Activated CD4-positive, alpha-beta T cell treated with anti-CD3 and anti-CD28 coated beads for 36 hours (primary cell): ENCODE measurements at regions not wholly inside any gene's neighbourhood (a gene's known extent, or its start where the extent isn't known, plus 50 kb on each side); places are given as distances from the start of the nearest gene placed in this dataset.

ENCODE experiments used
- ATAC-seq: fragments of 200-7000 bp; cut with Tn5 transposase; one replicate; pipeline ENCODE4 v1.10.0; 2021; ENCODE audit warnings: mild to moderate bottlenecking, moderate library complexity
- CTCF ChIA-PET: fragments of 350-600 bp; sonication (Branson Sonifier 250); formaldehyde crosslinking; loops from one replicate; lab custom pipeline; 2021; ENCODE audit warnings: antibody characterized with exemption; lab: Charles Lee
- POLR2A ChIA-PET: fragments of 350-600 bp; sonication (Branson Sonifier 250); formaldehyde crosslinking; loops from one replicate; lab custom pipeline; 2021; ENCODE audit warnings: antibody characterized with exemption, inconsistent platforms; lab: Charles Lee
- DNase-seq: peaks from one replicate; pipeline ENCODE4 v3.0.0-alpha.2; 2020
- H3K27ac Mint-ChIP-seq: one replicate; pipeline ENCODE4 v1.8.0; 2021; ENCODE audit warnings: mixed read lengths
- H3K27me3 Mint-ChIP-seq: one replicate; pipeline ENCODE4 v1.8.0; 2021; ENCODE audit warnings: mixed read lengths
- H3K36me3 Mint-ChIP-seq: one replicate; pipeline ENCODE4 v1.8.0; 2021; ENCODE audit warnings: low read depth, mixed read lengths
- H3K4me1 Mint-ChIP-seq: one replicate; pipeline ENCODE4 v1.8.0; 2021; ENCODE audit warnings: mixed read lengths
- H3K4me3 Mint-ChIP-seq: one replicate; pipeline ENCODE4 v1.8.0; 2021; ENCODE audit warnings: mild to moderate bottlenecking, moderate library complexity, mixed read lengths
- H3K9me3 Mint-ChIP-seq: one replicate; pipeline ENCODE4 v1.8.0; 2021; ENCODE audit warnings: low read depth, mixed read lengths
- intact Hi-C, 2 experiments: fragments of 100-400 bp; cut with DNase I in 1 of 2; cut with micrococcal nuclease in 1 of 2; formaldehyde crosslinking; loops; one replicate each; pipeline versions ENCODE4 v1.14.2 to v1.15.1; 2022 to 2024; cut with DNase I, micrococcal nuclease

DNA sequence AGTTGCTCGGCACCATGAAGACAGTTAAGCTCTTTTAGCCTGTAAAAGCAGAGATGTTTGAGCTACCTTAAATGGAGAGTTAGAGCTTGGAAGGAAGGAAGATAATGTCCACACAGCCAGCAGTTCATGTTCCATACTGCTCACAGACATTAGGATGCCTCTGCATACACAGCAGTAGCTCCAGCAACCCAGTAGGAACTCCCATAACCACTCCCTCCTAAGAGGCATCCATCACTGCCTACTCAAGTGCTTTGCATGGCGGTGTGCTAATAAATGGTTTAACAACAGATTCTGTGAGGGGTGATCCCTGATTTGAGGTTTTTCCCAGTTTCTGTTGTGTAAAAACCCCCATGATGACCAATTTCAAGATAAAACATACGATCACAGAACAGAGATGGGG, 286.4 kb downstream of the HACE1 start:
- Mint-ChIP-seq H3K27ac (no peak overlapping the region), H3K27me3 (peaks cover 4% of the 10 kb centered on the region), H3K4me3 (no peak overlapping the region), H3K9me3 (no peaks in the 10 kb centered on the region), H3K36me3 (no peaks in the 10 kb centered on the region), H3K4me1 (no peaks in the 10 kb centered on the region)
- DNase-seq: no peak
- CTCF ChIA-PET: no interaction called here
- POLR2A ChIA-PET: no interaction called here
- no peak for ATAC-seq
- intact Hi-C loops: no loop called here

DNA sequence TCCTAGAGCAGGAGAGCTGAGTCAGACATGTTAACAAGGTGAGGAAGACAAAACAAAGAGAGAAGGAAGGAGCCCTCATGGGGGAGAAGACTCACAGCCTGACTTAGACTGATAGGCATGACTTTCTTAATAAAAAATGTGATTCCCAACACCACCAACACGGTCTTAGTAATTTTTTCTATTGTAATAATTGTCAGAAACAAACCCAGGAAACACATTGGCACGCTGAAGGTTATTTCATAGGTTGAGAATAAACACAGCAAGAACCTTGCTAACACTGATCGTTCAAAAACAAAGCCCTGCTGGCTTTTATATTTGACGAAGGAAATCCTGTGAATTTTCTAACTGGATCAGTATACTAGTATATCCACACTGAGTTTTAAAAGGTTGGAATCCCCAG, 286.8 kb downstream of the HACE1 start:
- no peak overlapping the region for H3K27ac Mint-ChIP-seq
- H3K4me1 Mint-ChIP-seq: no peaks in the 10 kb centered on the region
- no peaks in the 10 kb centered on the region for H3K36me3 Mint-ChIP-seq
- POLR2A ChIA-PET: no interaction called here
- ATAC-seq: no peak
- H3K9me3 Mint-ChIP-seq: no peaks in the 10 kb centered on the region
- no peak for DNase-seq
- CTCF ChIA-PET: no interaction called here
- no peak overlapping the region for H3K4me3 Mint-ChIP-seq
- peaks cover 4% of the 10 kb centered on the region for H3K27me3 Mint-ChIP-seq
- intact Hi-C loops: no loop called here

DNA sequence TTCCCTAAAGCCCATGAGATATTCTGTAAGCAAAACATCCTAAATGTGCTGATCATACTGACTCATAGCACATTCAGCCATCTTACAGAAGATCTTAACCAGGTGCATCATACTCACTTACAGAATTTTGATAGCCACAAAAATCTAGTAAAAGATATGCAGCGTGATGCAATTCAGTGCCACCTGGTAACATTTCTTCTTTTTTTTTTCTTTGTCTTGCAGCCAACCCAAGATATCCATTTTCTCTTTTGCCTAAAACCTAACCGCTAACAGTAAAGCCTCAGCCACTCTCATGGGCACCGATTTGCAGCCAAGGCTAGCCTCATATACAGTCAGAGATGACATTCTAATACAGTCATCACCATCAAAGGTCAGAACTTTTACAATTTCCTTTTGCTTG, 293.3 kb downstream of the HACE1 start:
- DNase-seq (no peak), ATAC-seq (no peak)
- intact Hi-C loops: no loop called here
- no peaks in the 10 kb centered on the region for H3K9me3 Mint-ChIP-seq
- H3K4me1 Mint-ChIP-seq: no peaks in the 10 kb centered on the region
- ChIA-PET POLR2A (no interaction called here), CTCF (no interaction called here)
- no peaks in the 10 kb centered on the region for H3K27me3 Mint-ChIP-seq
- H3K27ac Mint-ChIP-seq: no peak overlapping the region
- no peak overlapping the region for H3K4me3 Mint-ChIP-seq
- no peaks in the 10 kb centered on the region for H3K36me3 Mint-ChIP-seq

DNA sequence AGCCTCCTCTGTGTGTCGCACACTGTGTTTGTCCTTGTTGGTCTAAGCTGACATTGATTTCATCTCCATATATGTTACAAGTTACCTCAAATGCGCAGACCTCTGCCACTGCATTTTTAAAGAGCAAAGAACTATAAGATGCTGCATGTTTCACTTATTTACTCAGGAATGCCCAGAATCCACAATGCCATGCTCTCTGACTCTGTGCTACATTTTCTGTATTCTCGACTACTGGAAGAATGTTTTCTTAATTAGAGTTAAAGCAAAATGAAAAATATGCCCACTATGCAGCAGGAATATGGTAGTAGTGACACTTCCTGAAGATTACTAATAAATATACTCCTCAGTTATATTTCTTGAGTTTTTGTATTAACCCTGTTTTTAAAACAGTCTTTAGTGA, 296.4 kb downstream of the HACE1 start:
- CTCF ChIA-PET: no interaction called here
- no peaks in the 10 kb centered on the region for H3K36me3 Mint-ChIP-seq
- intact Hi-C loops: no loop called here
- no peaks in the 10 kb centered on the region for H3K9me3 Mint-ChIP-seq
- no peak for ATAC-seq
- H3K27ac Mint-ChIP-seq: no peak overlapping the region
- H3K27me3 Mint-ChIP-seq: no peaks in the 10 kb centered on the region
- H3K4me3 Mint-ChIP-seq: no peak overlapping the region
- POLR2A ChIA-PET: no interaction called here
- no peaks in the 10 kb centered on the region for H3K4me1 Mint-ChIP-seq
- no peak for DNase-seq

DNA sequence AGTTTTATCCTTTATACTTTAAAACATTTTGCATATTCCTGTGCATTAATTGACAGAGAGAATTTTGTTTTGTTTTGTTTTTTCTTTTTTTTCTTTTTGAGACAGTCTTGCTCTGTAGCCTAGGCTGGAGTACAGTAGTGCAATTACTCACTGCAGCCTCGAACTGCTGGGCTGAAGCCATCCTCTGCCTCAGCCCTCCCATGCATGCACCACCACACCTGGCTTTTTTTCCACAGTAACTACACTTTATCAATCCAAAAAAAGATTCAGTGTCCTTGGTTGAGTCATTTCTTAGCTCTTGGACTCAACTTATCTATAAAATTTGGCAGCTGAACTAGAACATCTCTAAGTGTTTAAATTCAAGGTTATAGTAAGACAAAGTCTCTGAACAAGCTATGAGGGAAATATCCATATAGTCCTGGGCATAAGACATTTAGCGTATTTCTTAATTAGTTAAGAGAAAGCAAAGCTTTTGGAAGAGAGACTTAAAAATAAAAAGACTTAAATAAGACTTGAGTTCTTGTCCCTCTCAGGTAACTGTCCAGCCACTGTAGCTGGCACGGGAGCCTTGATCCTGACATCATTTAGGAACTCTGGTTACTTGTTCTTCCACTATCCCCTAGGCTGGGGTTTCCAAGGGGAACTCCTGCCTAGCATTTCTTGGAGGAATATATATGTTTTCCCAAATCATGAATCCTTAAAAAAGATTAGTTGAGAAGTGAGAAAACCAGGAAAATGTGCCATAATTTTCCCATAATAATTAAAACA, 300.1 kb downstream of the HACE1 start:
- Mint-ChIP-seq H3K4me3 (no peak overlapping the region), H3K27ac (no peak overlapping the region), H3K9me3 (no peaks in the 10 kb centered on the region), H3K4me1 (no peaks in the 10 kb centered on the region), H3K27me3 (peaks cover 5% of the 10 kb centered on the region), H3K36me3 (no peaks in the 10 kb centered on the region)
- no peak for DNase-seq
- ChIA-PET POLR2A (no interaction called here), CTCF (no interaction called here)
- intact Hi-C loops: no loop called here
- ATAC-seq: no peak

DNA sequence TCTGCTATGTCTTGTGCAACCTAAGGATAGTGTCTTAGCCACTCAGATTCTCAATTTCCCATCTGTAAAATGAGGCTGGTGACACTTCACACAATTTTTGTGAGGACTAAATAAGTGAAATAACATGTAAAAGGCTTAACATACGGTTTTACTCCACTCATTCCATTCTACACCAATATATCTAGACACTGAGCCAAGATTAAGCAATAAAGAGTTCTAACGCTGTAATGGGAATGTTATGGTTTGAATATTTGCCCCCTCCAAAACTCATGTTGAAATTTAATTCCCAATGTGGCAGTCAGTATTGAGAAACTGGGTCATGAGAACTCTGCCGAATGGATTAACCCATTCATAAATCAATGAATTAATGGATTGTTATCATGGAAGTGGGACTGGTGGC, 301.0 kb downstream of the HACE1 start:
- H3K4me3 Mint-ChIP-seq: no peak overlapping the region
- DNase-seq (no peak), ATAC-seq (no peak)
- H3K9me3 Mint-ChIP-seq: no peaks in the 10 kb centered on the region
- H3K27ac Mint-ChIP-seq: no peak overlapping the region
- H3K27me3 Mint-ChIP-seq: peaks cover 5% of the 10 kb centered on the region
- H3K4me1 Mint-ChIP-seq: no peaks in the 10 kb centered on the region
- no peaks in the 10 kb centered on the region for H3K36me3 Mint-ChIP-seq
- ChIA-PET POLR2A (no interaction called here), CTCF (no interaction called here)
- intact Hi-C loops: no loop called here

DNA sequence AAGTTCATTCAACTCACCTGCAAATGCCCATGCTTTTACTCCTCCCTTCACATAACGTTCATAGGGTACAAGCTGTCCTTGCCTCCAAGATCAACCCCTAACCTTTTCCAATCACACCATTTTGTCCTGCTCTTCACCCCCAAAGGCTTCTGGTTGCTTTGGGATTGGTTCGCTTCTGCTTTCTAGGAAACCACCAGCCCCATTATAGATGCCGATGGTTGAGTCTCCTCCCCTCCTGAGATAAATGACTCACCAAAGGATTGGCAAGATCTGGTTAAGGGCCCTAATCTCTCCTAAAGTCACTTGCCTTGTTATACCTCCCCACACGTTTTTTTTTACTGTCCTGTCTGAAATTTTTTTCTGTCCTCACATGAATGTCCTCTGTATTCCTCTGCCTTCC, 311.4 kb downstream of the HACE1 start:
- intact Hi-C loops: no loop called here
- no peaks in the 10 kb centered on the region for H3K36me3 Mint-ChIP-seq
- ATAC-seq (no peak), DNase-seq (no peak)
- no peak overlapping the region for H3K4me3 Mint-ChIP-seq
- POLR2A ChIA-PET: no interaction called here
- CTCF ChIA-PET: no interaction called here
- H3K4me1 Mint-ChIP-seq: no peaks in the 10 kb centered on the region
- no peak overlapping the region for H3K27ac Mint-ChIP-seq
- no peaks in the 10 kb centered on the region for H3K9me3 Mint-ChIP-seq
- peaks cover 15% of the 10 kb centered on the region for H3K27me3 Mint-ChIP-seq

DNA sequence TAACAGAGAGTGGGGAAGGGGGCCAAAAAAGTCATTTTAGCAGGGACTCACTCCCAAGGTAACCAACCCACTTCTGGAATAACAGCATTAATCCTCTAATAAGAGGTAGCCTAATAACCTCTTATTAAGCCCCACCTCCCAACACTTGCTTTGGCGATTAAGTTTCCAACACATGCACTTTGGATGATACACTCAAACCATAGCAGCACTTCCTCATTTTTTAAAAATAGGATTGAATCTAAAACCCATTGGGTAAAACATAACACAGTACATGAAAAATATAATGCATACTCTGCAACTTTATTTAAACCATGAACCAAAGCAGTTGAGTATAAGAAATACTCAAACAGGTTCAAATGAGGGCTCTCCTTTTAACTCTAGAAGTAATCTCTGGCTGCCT, 318.3 kb downstream of the HACE1 start:
- ATAC-seq (no peak), DNase-seq (no peak)
- CTCF ChIA-PET: no interaction called here
- Mint-ChIP-seq H3K27me3 (peaks cover 13% of the 10 kb centered on the region), H3K9me3 (no peaks in the 10 kb centered on the region), H3K4me1 (no peaks in the 10 kb centered on the region), H3K27ac (no peak overlapping the region), H3K4me3 (no peak overlapping the region), H3K36me3 (no peaks in the 10 kb centered on the region)
- intact Hi-C loops: no loop called here
- POLR2A ChIA-PET: no interaction called here

DNA sequence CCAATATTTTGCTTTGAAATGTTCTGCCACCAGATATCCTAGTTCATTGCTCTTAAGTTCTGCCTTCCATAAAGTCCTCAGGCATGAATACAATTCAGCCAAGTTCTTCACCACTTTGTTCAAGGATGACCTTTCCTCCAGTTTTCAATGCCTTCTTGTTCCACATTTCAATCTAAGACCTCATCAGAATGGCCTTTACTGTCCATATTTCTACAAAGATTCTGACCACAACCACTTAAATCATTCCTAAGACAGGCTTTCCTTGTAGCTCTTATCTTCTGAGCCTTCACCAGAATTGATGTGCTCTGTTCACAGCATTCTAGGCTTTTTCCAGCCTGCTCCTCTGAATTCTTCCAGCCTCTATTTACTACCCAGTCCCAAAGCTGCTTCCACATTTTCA, 319.0 kb downstream of the HACE1 start:
- no peak for DNase-seq
- CTCF ChIA-PET: no interaction called here
- intact Hi-C loops: no loop called here
- H3K4me3 Mint-ChIP-seq: no peak overlapping the region
- no peaks in the 10 kb centered on the region for H3K9me3 Mint-ChIP-seq
- no peak overlapping the region for H3K27ac Mint-ChIP-seq
- H3K4me1 Mint-ChIP-seq: no peaks in the 10 kb centered on the region
- H3K27me3 Mint-ChIP-seq: peaks cover 13% of the 10 kb centered on the region
- POLR2A ChIA-PET: no interaction called here
- no peaks in the 10 kb centered on the region for H3K36me3 Mint-ChIP-seq
- no peak for ATAC-seq

DNA sequence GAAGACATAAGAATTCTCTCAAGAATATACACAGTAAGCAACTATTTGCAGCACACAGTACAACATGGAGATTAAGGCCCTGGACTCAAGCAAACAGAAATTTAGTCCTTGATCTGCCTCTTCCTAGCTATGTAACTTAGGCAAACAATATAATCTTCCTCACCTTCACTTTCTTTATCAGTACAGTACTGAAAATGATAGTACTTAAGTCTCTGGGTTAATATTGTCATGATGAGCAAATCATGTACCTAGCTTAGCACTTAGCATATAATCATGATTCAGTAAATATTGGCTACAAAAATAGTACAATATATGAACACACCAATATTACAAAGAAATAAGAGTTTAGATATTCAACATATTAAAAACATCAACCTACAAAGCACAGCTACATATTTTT, 320.5 kb downstream of the HACE1 start:
- ChIA-PET CTCF (no interaction called here), POLR2A (no interaction called here)
- Mint-ChIP-seq H3K4me3 (no peak overlapping the region), H3K4me1 (no peaks in the 10 kb centered on the region), H3K36me3 (no peaks in the 10 kb centered on the region), H3K9me3 (no peaks in the 10 kb centered on the region), H3K27me3 (peaks cover 8% of the 10 kb centered on the region), H3K27ac (no peak overlapping the region)
- no peak for ATAC-seq
- DNase-seq: no peak
- intact Hi-C loops: no loop called here

DNA sequence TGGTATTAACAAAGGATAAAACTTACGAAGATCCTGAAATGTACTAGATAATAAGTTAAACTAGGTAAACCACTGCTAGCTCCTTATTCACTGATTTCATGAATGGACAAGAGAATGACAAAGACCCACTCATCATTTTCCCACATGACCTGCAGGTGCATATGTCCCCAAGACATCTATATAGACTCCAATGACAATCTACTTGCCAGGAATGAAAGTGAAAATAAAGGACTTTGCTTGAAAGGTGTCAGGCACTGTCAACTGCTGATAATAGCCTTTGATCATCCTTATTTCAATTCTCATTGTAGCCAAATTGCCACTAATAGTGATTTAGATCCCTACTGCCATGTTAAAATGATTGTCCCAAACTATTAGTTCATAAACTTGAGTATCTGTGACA, 321.8 kb downstream of the HACE1 start:
- H3K27ac Mint-ChIP-seq: no peak overlapping the region
- DNase-seq: no peak
- POLR2A ChIA-PET: interaction anchor here (0.5 kb wide), 1 partner anchor 544 kb away, joined by 3 read pairs; no protein-coding TSS in a partner anchor
- intact Hi-C loops: no loop called here
- H3K4me1 Mint-ChIP-seq: no peaks in the 10 kb centered on the region
- no peak for ATAC-seq
- no peak overlapping the region for H3K4me3 Mint-ChIP-seq
- no peaks in the 10 kb centered on the region for H3K9me3 Mint-ChIP-seq
- H3K27me3 Mint-ChIP-seq: peaks cover 5% of the 10 kb centered on the region
- no peaks in the 10 kb centered on the region for H3K36me3 Mint-ChIP-seq
- CTCF ChIA-PET: interaction anchor here (0.6 kb wide), 1 partner anchor 67 kb away, joined by 6 read pairs; no protein-coding TSS in a partner anchor

DNA sequence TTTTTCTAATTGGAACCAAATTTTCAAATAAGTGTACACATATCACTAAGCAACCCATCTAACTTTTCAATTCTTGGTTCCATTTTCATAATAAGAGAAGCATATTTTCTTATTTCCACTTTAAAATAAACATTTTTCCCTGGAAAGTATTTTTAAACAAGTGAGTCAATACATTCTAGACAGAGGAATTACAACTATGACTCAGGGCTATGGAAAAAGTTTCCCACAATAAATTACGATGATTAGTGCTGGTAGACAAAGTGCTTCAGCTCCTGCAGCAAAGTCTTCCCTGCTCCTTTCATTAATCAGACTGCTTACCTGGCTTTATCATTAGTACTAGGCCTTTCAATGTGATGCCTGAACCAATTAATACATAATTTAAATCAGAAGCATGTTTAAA, 322.5 kb downstream of the HACE1 start:
- Mint-ChIP-seq H3K4me1 (no peaks in the 10 kb centered on the region), H3K9me3 (no peaks in the 10 kb centered on the region), H3K4me3 (no peak overlapping the region), H3K27ac (no peak overlapping the region), H3K36me3 (no peaks in the 10 kb centered on the region), H3K27me3 (peaks cover 5% of the 10 kb centered on the region)
- POLR2A ChIA-PET: interaction anchor here (0.8 kb wide), 1 partner anchor 23 kb away, joined by 3 read pairs; no protein-coding TSS in a partner anchor
- DNase-seq: no peak
- CTCF ChIA-PET: interaction anchor here (1.1 kb wide), 1 partner anchor 236 kb away, joined by 3 read pairs; no protein-coding TSS in a partner anchor
- intact Hi-C loops: no loop called here
- no peak for ATAC-seq
